Caco-2 (cell line): ENCODE measurements at regions not wholly inside any gene's neighbourhood (a gene's known extent, or its start where the extent isn't known, plus 50 kb on each side); places are given as distances from the start of the nearest gene placed in this dataset.

Experiments
- BruUV-seq: library from RNA; stranded (reverse); fragments of 400-500 nt; replicated peaks from 2 replicates; lab custom pipeline; 2021; lab: Mats Ljungman, UMichigan
- CTCF ChIA-PET: fragments of 300-600 bp; sonication (Branson Sonifier 250); formaldehyde crosslinking; loops from one replicate; lab custom pipeline; 2022; ENCODE audit warnings: antibody characterized with exemption; lab: Charles Lee
- POLR2A ChIA-PET: fragments of 300-600 bp; sonication (Branson Sonifier 250); formaldehyde crosslinking; loops from one replicate; lab custom pipeline; 2022; ENCODE audit warnings: antibody characterized with exemption; lab: Charles Lee
- DNase-seq, 2 experiments: peaks; one replicate each; pipeline versions ENCODE4 v3.0.0 to v3.0.0-alpha.2; 2020 to 2022
- H3K27me3 ChIP-seq: replicated peaks from 2 replicates; pipeline ENCODE4 v1.6.0; 2011; ENCODE audit warnings: low read length; ENCODE audit not compliant: control insufficient read depth, insufficient read depth
- H3K36me3 ChIP-seq: 2 replicates; pipeline ENCODE4 v1.5.1; 2011; ENCODE audit warnings: low read length; ENCODE audit not compliant: control insufficient read depth, insufficient read depth
- H3K4me1 ChIP-seq: fragments of 250-450 bp; sonication (Bioruptor Pico); 2 replicates; pipeline ENCODE4 v1.5.1; 2020; ENCODE audit warnings: mild to moderate bottlenecking
- H3K4me3 ChIP-seq: 2 replicates; pipeline ENCODE4 v1.5.1; 2011; ENCODE audit warnings: low read depth, mild to moderate bottlenecking, control low read depth, low read length
- H3K9me3 ChIP-seq: fragments of 250-450 bp; sonication (Bioruptor Pico); 2 replicates; pipeline ENCODE4 v1.5.1; 2020; ENCODE audit warnings: mild to moderate bottlenecking, moderate library complexity
- H3K27ac Mint-ChIP-seq: one replicate; pipeline ENCODE4 v1.8.0; 2022; ENCODE audit warnings: mixed read lengths; ENCODE audit not compliant: unreplicated experiment
- H3K27me3 Mint-ChIP-seq: one replicate; pipeline ENCODE4 v1.8.0; 2022; ENCODE audit warnings: mixed read lengths; ENCODE audit not compliant: insufficient read depth, unreplicated experiment
- H3K36me3 Mint-ChIP-seq: one replicate; pipeline ENCODE4 v1.8.0; 2022; ENCODE audit warnings: mild to moderate bottlenecking, mixed read lengths; ENCODE audit not compliant: insufficient read depth, unreplicated experiment
- H3K4me1 Mint-ChIP-seq: one replicate; pipeline ENCODE4 v1.8.0; 2022; ENCODE audit warnings: low read depth, mixed read lengths; ENCODE audit not compliant: unreplicated experiment
- H3K4me3 Mint-ChIP-seq: one replicate; pipeline ENCODE4 v1.8.0; 2022; ENCODE audit warnings: mild to moderate bottlenecking, moderate library complexity, mixed read lengths; ENCODE audit not compliant: unreplicated experiment
- H3K9me3 Mint-ChIP-seq: one replicate; pipeline ENCODE4 v1.8.0; 2022; ENCODE audit warnings: mixed read lengths; ENCODE audit not compliant: unreplicated experiment
- intact Hi-C: fragments of 100-400 bp; cut with micrococcal nuclease; formaldehyde crosslinking; loops from one replicate; pipeline ENCODE4 v1.10.0; 2022; ENCODE audit not compliant: unreplicated experiment
- TF ChIP-seq, protein P1 (sequence below), 2 experiments: fragments of 200-600 bp in 1 of 2; IDR thresholded peaks; 1 replicate in 1 of 2; 2 replicates in 1 of 2; pipeline versions ENCODE4 v1.5.1 to v1.8.0; 2011 to 2022; ENCODE audit warnings: antibody characterized with exemption in 1 of 2, control low read depth in 1 of 2, inconsistent platforms in 1 of 2, low read depth in 1 of 2, low read length in 1 of 2, mild to moderate bottlenecking in 1 of 2, moderate library complexity in 1 of 2; ENCODE audit not compliant: insufficient read depth in 1 of 2, severe bottlenecking in 1 of 2, unreplicated experiment in 1 of 2

DNA sequence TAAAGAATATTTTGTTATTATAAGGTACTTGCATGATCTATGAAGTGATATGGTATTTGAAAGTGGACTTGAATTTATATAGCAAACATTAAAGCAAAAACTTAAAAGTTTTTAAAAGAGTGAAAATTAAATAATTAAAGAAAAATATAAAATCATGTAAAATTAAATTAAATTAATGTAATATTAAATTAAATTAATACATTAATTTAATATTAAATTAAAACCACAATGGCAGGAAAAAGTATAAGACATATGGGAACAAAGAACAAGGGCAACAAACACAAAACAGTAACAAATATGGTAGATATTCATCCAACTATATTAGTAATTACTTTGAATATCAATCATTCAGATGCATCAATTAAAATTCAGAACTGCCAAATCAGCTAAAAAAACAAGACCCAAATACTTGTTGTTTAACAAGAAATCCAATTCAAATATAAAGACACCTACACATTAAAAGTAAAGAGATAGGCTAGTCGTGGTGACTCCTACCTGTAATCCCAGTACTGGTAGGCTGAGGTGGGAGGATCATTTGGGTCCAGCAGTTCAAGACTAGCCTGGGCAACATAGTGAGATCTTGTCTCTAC lies 992.2 kb upstream of the MIR17HG start:
- ChIA-PET CTCF (no interaction called here), POLR2A (no interaction called here)
- H3K9me3 ChIP-seq = no peaks in the 10 kb centered on the region
- no peaks in the 10 kb centered on the region for H3K36me3 ChIP-seq
- no peak overlapping the region for H3K4me3 Mint-ChIP-seq
- TF ChIP-seq, protein P1, sequence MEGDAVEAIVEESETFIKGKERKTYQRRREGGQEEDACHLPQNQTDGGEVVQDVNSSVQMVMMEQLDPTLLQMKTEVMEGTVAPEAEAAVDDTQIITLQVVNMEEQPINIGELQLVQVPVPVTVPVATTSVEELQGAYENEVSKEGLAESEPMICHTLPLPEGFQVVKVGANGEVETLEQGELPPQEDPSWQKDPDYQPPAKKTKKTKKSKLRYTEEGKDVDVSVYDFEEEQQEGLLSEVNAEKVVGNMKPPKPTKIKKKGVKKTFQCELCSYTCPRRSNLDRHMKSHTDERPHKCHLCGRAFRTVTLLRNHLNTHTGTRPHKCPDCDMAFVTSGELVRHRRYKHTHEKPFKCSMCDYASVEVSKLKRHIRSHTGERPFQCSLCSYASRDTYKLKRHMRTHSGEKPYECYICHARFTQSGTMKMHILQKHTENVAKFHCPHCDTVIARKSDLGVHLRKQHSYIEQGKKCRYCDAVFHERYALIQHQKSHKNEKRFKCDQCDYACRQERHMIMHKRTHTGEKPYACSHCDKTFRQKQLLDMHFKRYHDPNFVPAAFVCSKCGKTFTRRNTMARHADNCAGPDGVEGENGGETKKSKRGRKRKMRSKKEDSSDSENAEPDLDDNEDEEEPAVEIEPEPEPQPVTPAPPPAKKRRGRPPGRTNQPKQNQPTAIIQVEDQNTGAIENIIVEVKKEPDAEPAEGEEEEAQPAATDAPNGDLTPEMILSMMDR (IDR thresholded peaks at IDR 0.05; ENCODE audit: insufficient read depth in 1 of 2, low read depth in 1 of 2, low read length in 1 of 2, severe bottlenecking in 1 of 2, unreplicated experiment in 1 of 2) = no peak
- no peaks in the 10 kb centered on the region for H3K9me3 Mint-ChIP-seq
- intact Hi-C loops = no loop called here
- H3K27ac Mint-ChIP-seq = no peak overlapping the region
- no peaks in the 10 kb centered on the region for H3K4me1 Mint-ChIP-seq
- no peaks in the 10 kb centered on the region for H3K36me3 Mint-ChIP-seq
- no peaks in the 10 kb centered on the region for H3K27me3 Mint-ChIP-seq
- no peak overlapping the region for H3K4me3 ChIP-seq
- H3K27me3 ChIP-seq = no peaks in the 10 kb centered on the region
- no peaks in the 10 kb centered on the region for H3K4me1 ChIP-seq
- BruUV-seq = no TSS peak
- DNase-seq = no peak

DNA sequence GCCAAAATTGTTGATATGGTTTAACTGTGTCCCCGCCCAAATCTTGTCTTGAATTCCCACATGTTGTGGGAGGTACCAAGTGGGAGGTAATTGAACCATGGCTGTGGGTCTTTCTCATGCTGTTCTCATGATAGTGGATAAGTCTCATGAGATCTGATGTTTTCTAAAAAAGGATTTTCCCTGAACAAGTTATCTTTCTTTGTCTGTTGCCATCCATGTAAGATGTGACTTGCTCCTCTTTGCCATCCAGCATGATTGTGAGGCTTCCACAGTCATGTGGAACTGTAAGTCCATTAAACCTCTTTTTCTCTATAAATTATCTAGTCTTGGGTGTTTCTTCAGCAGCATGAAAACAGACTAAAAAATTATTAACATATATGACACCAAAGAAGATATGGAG lies 986.7 kb upstream of the MIR17HG start:
- no peak for DNase-seq
- Histone ChIP-seq H3K4me3 (no peak overlapping the region), H3K4me1 (no peaks in the 10 kb centered on the region), H3K27me3 (no peaks in the 10 kb centered on the region), H3K36me3 (no peaks in the 10 kb centered on the region), H3K9me3 (no peaks in the 10 kb centered on the region)
- Mint-ChIP-seq H3K27me3 (no peaks in the 10 kb centered on the region), H3K27ac (no peak overlapping the region), H3K4me3 (no peak overlapping the region), H3K36me3 (no peaks in the 10 kb centered on the region), H3K4me1 (no peaks in the 10 kb centered on the region), H3K9me3 (peaks cover 15% of the 10 kb centered on the region)
- CTCF ChIA-PET = no interaction called here
- intact Hi-C loops = no loop called here
- POLR2A ChIA-PET = no interaction called here
- BruUV-seq = no TSS peak
- TF ChIP-seq, protein P1 (IDR thresholded peaks at IDR 0.05; ENCODE audit: insufficient read depth in 1 of 2, low read depth in 1 of 2, low read length in 1 of 2, severe bottlenecking in 1 of 2, unreplicated experiment in 1 of 2) = no peak

DNA sequence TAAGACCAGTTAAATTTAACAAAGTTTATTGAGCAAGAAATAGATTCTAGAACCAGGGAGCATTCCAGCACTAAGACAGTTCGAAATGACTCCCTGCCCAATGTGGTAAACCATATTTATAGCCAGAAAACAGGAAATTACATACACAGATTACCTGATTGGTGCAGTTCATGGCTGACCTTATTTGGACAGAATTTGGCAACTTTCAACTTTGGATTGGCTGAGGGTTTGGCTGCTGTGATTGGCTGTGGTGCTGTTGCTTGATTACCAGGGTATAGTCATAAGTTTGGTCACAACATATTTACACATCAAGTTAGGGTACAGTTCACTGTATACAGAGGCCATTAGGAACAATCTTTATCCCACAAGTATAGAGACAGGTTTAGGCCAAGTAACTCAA lies 984.8 kb upstream of the MIR17HG start:
- ChIA-PET POLR2A (no interaction called here), CTCF (no interaction called here)
- H3K36me3 ChIP-seq = no peaks in the 10 kb centered on the region
- intact Hi-C loops = no loop called here
- Mint-ChIP-seq H3K4me3 (no peak overlapping the region), H3K27ac (no peak overlapping the region), H3K9me3 (peaks cover 15% of the 10 kb centered on the region), H3K4me1 (no peaks in the 10 kb centered on the region), H3K36me3 (no peaks in the 10 kb centered on the region), H3K27me3 (no peaks in the 10 kb centered on the region)
- H3K27me3 ChIP-seq = no peaks in the 10 kb centered on the region
- H3K4me1 ChIP-seq = no peaks in the 10 kb centered on the region
- no peak for DNase-seq
- H3K4me3 ChIP-seq = no peak overlapping the region
- no peaks in the 10 kb centered on the region for H3K9me3 ChIP-seq
- TF ChIP-seq, protein P1 (IDR thresholded peaks at IDR 0.05; ENCODE audit: insufficient read depth in 1 of 2, low read depth in 1 of 2, low read length in 1 of 2, severe bottlenecking in 1 of 2, unreplicated experiment in 1 of 2) = no peak
- no TSS peak for BruUV-seq
